NB4 (cell line): ENCODE measurements at regions not wholly inside any gene's neighbourhood (a gene's known extent, or its start where the extent isn't known, plus 50 kb on each side); places are given as distances from the start of the nearest gene placed in this dataset.

Experiments
- DNase-seq: peaks from one replicate; pipeline ENCODE4 v3.0.0; 2010; ENCODE audit warnings: low read depth
- H3K4me3 ChIP-seq: one replicate; pipeline ENCODE4 v1.5.1; 2011; ENCODE audit warnings: mild to moderate bottlenecking, low read depth, low read length, moderate library complexity
- CTCF ChIP-seq: IDR thresholded peaks from one replicate; pipeline ENCODE4 v1.5.1; 2012; ENCODE audit warnings: low read depth, low read length
- MYC ChIP-seq: IDR thresholded peaks from 2 replicates; pipeline ENCODE4 v1.6.1; 2011; ENCODE audit warnings: low read depth, low read length
- POLR2A ChIP-seq: IDR thresholded peaks from 2 replicates; pipeline ENCODE4 v1.6.1; 2011; ENCODE audit warnings: mild to moderate bottlenecking; ENCODE audit not compliant: insufficient read length; ENCODE audit errors: extremely low read depth
- TF ChIP-seq, protein P1 (sequence below): IDR thresholded peaks from 2 replicates; pipeline ENCODE4 v1.6.1; 2011; ENCODE audit warnings: low read depth, low read length

DNA sequence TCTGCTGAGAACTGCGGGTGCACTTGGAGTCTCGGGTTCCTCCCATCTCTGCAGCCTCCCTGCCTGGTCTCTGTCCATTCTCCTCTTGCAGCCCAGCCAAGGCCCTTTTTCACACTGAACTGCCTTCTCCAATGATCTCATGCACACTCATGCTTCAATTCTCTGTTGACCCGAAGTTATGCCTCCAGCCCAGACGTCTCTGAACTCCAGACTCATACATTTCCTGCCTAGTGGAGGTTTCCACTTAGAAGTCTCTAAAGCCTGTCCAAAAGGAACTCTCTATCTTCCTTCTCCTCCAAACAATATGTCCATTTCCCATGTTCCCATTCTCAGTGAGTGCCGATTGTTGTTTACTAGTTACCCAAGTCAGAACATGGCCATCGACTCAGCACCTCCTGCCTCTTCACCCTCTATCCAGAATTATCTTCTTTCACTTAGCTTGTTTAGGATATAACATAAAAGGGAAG, 155.2 kb downstream of the IRS1 start:
- TF ChIP-seq, protein P1, sequence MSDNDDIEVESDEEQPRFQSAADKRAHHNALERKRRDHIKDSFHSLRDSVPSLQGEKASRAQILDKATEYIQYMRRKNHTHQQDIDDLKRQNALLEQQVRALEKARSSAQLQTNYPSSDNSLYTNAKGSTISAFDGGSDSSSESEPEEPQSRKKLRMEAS: no peak
- TF ChIP-seq CTCF (no peak), MYC (no peak)
- no peak overlapping the region for H3K4me3 ChIP-seq
- no peak for DNase-seq

- no peak overlapping the region for H3K4me3 ChIP-seq
- no peak for DNase-seq
- TF ChIP-seq POLR2A (no peak), CTCF (no peak), MYC (no peak)
- TF ChIP-seq, protein P1: no peak
Measured at GRCh38 chr2:226643946-226644282, 155.7 kb downstream of the IRS1 start.

DNA sequence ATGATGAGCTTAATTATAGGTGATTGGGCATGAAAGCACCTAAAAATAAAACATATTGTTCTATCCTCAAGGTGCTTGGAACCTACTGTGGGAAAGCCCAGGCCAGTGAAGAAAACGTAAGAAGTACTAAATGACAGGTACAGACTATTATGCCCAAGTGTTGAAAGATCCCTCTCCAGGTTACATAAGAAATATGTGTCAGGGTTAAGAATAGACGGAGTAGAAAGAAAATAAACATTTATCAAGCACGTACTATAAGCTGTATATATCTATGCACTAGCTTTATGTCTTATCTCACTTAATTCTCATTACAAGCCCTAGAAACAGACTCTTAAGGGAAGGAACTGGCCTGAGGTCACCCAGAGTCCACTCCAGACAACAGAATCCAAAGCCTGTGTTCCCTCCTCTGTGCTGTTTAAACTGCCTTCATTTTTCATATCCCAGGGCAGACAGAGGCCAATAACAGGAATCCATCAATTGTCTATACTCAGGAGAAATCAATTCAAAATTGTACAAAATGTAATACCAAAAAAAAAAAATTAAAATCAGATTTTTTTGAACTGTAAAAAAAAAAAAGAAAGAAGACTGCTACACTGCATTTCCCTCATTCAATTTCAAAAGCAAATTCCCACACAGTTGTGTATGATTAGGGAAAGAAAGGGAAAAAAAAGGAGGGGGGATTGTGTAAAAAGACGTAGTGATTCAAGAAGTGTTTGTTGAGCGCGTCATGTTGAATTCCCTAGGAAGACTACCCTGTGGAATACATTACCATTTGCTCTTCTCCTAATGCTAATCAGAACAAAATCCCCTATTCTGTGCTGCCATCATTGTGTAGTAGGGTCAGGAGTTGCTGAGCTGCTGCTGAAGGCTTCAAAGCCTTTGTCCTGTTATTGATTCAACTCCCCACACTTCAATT, 156.3 kb downstream of the IRS1 start:
- TF ChIP-seq CTCF: no peak
- TF ChIP-seq POLR2A: no peak
- TF ChIP-seq MYC: no peak
- TF ChIP-seq, protein P1: no peak
- no peak for DNase-seq
- H3K4me3 ChIP-seq: no peak overlapping the region

GRCh38 chr2:226641008-226641407, 158.6 kb downstream of the IRS1 start:
- TF ChIP-seq MYC (no peak), CTCF (no peak), POLR2A (no peak)
- TF ChIP-seq, protein P1: no peak
- H3K4me3 ChIP-seq: no peak overlapping the region

GRCh38 chr2:226640501-226640900, 159.1 kb downstream of the IRS1 start:
- TF ChIP-seq CTCF (no peak), POLR2A (no peak), MYC (no peak)
- TF ChIP-seq, protein P1: no peak
- no peak for DNase-seq
- H3K4me3 ChIP-seq: no peak overlapping the region

More at GRCh38 chr2:226641008-226641407, 158.6 kb downstream of the IRS1 start:
- no peak for DNase-seq
